GM21528 (cell line): ENCODE measurements at regions not wholly inside any gene's neighbourhood (a gene's known extent, or its start where the extent isn't known, plus 50 kb on each side); places are given as distances from the start of the nearest gene placed in this dataset.

Source experiments
- ATAC-seq: cut with Tn5 transposase; IDR thresholded peaks from one replicate; pipeline ENCODE4 v1.9.1; 2021; ENCODE audit warnings: mild to moderate bottlenecking, moderate library complexity; ENCODE audit not compliant: unreplicated experiment, low FRiP score

- ATAC-seq: no peak
Measured at GRCh38 chr2:71879509-71880184, 268.0 kb downstream of the CYP26B1 start.

GRCh38 chr2:71878626-71879508, 268.8 kb downstream of the CYP26B1 start:
- ATAC-seq: no peak

- no peak for ATAC-seq
Measured at GRCh38 chr2:71877636-71878035, 270.0 kb downstream of the CYP26B1 start.

GRCh38 chr2:71876542-71877451, 270.9 kb downstream of the CYP26B1 start:
- ATAC-seq: no peak

- no peak for ATAC-seq
Measured at GRCh38 chr2:71872466-71873051, 275.1 kb downstream of the CYP26B1 start.

GRCh38 chr2:71865391-71865965, 282.2 kb downstream of the CYP26B1 start:
- ATAC-seq: no peak

- no peak for ATAC-seq
Measured at GRCh38 chr2:71864085-71864484, 283.6 kb downstream of the CYP26B1 start.

GRCh38 chr2:71863396-71863795, 284.3 kb downstream of the CYP26B1 start:
- ATAC-seq: no peak

- no peak for ATAC-seq
Measured at GRCh38 chr2:71862921-71863320, 284.7 kb downstream of the CYP26B1 start.

GRCh38 chr2:71861186-71862160, 286.2 kb downstream of the CYP26B1 start:
- ATAC-seq: no peak

- no peak for ATAC-seq
Measured at GRCh38 chr2:71860381-71860926, 287.2 kb downstream of the CYP26B1 start.

- ATAC-seq: no peak
Measured at GRCh38 chr2:71859211-71859847, 288.3 kb downstream of the CYP26B1 start.

- ATAC-seq: no peak
Measured at GRCh38 chr2:71858071-71858470, 289.6 kb downstream of the CYP26B1 start.

GRCh38 chr2:71857636-71858035, 290.0 kb downstream of the CYP26B1 start:
- no peak for ATAC-seq

GRCh38 chr2:71856773-71857525, 290.7 kb downstream of the CYP26B1 start:
- no peak for ATAC-seq

GRCh38 chr2:71853858-71854257, 293.8 kb downstream of the CYP26B1 start:
- ATAC-seq: no peak

- ATAC-seq: no peak
Measured at GRCh38 chr2:71852141-71852711, 295.4 kb downstream of the CYP26B1 start.
